Fibroblast of skin of left quadriceps (primary cell): ENCODE measurements at regions not wholly inside any gene's neighbourhood (a gene's known extent, or its start where the extent isn't known, plus 50 kb on each side); places are given as distances from the start of the nearest gene placed in this dataset.

Source experiments
- DNase-seq, 2 experiments: peaks; one replicate each; pipeline ENCODE4 v3.0.0-alpha.2; 2013; ENCODE audit warnings: low read depth in 2 of 2

DNA sequence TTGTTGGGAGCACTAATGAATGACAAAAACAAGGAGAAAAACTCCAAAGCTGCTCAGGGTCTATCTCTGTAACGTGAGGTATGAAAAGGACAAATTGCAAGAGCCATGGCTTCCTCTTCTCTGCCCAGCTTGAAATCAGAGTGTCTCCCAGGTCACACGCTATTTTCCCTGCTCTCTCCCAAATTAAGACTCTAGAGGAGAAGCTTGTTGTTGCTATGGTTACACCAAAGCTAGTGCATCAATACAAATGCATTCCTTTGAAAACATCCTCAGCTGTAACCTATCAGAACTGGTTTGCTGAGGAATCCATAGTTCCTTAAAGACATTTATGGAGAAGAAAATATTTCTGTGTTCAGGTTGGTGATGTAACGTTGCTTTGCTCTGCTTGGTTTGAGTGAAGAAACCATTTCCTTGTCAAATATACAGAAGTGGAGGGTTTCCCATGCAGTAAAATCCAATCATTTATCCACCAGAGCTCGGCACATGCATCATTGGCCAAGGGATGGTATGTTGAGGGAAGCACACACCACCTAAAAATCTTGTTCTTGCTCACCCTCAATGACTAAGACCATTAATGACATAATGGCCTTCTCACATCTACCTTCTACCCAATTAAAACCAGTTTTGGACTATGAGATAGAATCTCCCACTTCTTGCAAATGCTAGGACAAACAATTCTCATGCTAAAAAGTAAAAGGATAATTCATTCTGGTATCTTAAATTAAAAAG, 2135.6 kb upstream of the CELF4 start:
- no peak for DNase-seq

- DNase-seq: no peak
Measured at GRCh38 chr18:39699340-39699964, 2133.9 kb upstream of the CELF4 start.

GRCh38 chr18:39698436-39698835, 2132.8 kb upstream of the CELF4 start:
- DNase-seq: no peak

DNA sequence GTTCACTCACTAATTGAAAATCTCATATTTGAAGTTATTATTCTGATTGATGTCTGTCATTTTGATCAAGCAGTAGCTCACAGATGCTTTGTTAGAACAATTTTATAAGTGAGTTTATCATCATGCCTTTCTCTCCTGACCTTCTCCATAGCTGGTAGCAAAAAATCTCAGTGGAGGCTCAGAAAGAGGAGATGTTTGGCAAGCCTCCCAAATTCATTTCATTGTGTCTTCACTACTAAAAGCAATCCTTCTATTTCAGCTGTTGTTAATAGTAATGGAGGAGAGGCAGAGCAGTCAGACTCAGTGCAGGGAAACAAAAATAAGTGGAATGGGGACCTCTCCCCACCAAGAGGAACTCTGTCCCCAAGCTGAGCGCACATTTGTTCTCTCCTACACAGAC, 2127.8 kb upstream of the CELF4 start:
- no peak for DNase-seq

DNA sequence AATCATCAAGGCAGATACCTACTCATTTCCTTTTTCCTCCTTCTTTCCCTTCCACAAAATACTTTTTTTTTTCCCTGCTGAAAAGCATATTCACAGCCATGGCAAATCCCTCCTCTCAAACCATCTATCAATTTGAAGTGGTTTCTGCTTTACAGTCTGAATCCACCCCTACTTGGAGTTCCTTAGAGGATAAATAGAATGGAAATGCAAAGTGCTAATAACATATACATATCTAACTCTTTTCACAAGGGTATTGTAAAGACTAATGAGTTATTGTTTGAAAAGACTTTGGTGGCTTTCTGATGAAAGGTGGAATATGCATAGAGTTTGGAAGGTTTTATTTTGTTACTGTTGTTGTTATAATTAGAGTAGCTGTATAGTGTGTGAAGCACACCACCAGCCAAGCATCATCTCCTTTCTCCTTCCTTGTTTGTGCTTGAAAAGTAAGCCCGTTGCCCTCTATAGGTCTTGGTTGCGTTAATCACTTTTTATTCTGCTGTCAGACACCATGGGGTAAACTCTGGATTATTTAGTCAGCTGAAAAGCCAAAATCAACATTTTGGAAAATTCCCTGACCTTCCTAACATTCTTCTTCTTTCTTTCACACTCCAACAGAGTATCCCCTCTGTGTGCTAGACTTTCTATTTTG, 2126.9 kb upstream of the CELF4 start:
- no peak for DNase-seq

DNA sequence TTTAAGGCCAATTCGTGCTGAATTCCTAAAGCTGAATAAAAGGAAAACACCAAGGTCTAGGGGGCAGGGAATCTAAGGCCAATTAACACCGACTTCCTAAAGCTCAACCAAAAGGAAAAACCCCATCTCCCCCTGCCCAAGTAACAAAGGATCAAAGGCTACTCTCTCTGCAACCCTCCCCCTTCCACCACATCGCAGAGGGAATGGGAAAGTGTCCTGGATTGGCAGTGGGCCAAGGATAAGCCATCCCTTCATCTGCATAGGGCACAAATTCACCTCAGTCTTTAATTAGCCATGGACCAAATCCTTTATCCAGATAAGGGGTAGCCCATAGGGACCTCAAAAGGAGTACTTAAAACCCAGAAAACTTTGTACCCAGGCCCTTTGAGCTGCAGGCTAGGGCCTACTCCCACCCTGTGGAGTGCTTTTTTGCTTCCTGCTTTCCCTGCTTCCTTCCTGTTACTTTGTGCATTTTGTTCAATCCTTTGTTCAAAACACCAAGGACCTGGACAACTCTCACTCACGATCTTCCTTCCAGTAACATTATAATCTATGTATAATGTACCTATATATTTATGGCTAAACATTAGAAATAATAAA, 2119.8 kb upstream of the CELF4 start:
- no peak for DNase-seq

DNA sequence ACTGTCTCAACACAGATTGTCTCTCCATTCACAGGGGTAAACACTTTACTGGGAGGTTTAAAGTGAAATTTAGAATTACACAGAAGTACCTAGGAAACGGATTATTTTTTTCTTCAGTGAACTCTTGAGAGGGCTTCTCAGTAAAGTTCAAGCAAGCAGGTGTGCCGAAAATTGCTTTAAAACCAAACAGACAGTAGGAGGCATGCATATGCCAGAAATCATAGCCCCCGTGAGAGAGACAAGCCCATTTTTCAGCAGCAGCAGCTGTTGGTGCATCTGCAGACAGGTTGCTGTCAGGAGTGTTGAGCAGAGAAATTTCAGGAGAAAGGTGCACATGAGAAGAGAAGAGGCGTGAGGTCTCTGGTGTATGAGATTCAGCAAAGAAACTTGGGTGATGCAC, 2115.5 kb upstream of the CELF4 start:
- DNase-seq: no peak

DNA sequence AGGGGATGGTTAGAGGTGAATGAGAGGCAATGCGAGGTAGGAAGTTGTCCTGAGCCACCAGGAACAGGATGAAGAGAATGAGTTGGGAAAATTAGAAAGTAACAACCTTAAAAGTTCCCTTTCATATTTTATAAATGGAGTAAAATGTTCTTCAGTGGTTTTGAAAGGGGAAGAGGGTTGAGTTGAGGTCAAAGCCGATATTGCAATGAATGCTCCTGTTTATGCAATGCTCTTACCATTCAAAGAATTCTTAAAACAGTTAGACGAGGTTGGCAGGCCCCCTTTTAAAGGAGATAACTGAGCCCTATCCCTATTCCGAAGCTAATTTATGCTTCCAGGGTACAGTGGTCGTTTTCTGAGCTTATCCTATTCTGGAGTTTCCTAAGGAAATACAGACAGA, 2110.3 kb upstream of the CELF4 start:
- DNase-seq: no peak

- DNase-seq: no peak
Measured at GRCh38 chr18:39675368-39675767, 2109.8 kb upstream of the CELF4 start.

GRCh38 chr18:39672171-39672570, 2106.6 kb upstream of the CELF4 start:
- no peak for DNase-seq

- DNase-seq: no peak
Measured at GRCh38 chr18:39667905-39668304, 2102.3 kb upstream of the CELF4 start.

- no peak for DNase-seq
Measured at GRCh38 chr18:39666541-39666940, 2100.9 kb upstream of the CELF4 start.

DNA sequence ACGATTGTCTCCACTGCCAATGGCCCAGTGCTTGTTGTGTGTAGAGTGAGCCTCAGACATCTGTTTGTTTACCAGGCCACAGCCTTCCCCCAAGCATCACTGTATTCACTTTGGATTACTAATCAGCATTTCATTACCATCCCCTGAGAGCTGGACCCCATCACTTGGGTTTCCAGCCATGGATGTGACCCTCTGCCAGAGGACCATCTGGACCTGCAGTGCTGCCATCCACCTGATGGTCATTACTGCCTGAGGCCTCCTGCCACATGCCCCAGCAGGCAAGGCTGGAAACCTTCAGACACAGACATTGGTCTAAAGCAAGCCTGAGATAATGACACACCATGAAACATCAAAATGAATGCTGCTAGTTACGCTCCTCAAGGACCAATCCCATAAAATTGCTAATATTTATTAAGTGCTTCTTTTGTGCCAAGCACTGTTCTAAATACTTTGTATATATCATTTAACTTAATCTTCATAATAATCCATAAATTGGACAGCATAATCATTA, 2096.3 kb upstream of the CELF4 start:
- DNase-seq: no peak

- no peak for DNase-seq
Measured at GRCh38 chr18:39660141-39660540, 2094.5 kb upstream of the CELF4 start.

- DNase-seq: no peak
Measured at GRCh38 chr18:39655341-39655740, 2089.7 kb upstream of the CELF4 start.

- DNase-seq: no peak
Measured at GRCh38 chr18:39653221-39653620, 2087.6 kb upstream of the CELF4 start.

GRCh38 chr18:39648616-39649015, 2083.0 kb upstream of the CELF4 start:
- DNase-seq: no peak

DNA sequence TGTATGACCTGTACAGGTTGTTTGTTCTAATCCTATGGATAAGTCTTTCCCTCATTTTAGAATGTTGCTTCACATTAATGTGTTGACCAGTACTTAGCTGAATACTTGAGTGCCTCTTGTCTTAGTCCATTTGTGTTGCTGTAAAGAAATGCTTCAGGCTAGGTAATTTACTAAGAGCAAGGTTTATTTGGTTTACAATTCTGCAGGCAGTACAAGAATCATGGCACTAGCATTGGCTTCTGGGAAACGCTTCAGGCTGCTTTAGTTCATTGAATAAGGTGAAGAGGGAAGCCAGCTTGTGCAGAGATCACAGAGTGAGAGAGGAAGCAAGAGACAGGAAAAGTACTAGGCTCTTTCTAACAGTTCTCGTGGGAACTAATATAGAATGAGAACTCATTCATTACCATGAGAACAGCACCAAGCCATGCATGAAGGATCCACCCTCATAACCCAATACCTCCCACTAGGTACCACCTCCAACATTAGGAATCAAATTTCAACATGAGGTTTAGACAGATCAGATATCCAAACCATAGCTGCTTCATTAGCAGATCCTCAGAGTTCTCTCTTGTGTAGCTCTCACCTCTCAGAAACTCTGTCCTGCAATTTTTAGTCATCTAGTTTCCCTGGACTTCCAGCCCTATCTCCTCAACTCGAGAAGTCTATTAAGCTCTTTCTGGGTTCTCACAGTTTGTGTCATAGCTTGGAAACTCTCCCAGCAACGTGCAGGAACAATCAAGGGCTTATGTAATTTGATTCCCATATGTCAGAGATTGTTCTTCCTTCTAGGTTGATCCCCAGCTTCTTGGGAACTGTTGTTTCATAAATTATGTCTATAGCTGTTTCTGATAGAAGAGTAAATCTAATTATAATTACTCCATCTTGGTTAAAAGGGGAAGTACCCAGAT, 2082.3 kb upstream of the CELF4 start:
- peak; percentile 67 to 71 for DNase-seq

DNA sequence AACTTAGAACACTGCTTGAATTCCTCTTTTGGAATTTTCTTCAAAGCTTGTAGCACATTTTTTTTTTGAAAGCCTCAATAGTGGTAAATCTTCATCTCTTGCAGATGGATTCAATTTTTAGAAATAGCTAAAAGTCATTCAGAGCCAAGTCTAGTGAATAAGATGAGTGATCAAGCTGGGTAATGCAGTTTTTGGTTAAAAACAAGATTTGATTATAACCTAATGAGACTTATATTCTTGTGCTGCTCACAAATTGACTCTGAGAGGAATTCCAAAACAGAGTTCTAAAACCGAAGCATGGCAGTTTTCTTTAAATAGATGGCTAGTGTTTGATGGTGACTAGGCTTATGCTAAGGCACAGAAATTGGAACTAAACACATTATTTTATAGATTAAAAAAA, 2072.6 kb upstream of the CELF4 start:
- no peak for DNase-seq

DNA sequence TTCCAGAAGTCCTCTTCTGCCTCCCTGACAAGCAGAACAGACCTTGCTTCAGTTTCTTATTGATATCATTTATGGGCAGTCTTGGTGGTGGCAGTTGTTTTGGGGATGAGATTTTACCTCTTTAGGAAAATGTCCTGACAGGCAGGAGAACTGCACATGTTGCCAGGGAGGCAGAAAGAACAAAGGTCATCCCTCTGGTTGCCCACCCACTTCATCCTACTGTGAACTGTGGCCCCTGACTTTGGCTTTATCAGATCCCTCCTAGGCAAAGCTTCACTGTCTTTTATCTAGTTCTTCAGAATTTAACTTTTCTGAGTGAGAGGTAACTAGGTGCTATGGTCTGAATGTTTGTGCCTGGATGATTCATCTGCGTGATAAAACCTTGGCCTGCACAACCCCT, 2071.3 kb upstream of the CELF4 start:
- DNase-seq: no peak

DNA sequence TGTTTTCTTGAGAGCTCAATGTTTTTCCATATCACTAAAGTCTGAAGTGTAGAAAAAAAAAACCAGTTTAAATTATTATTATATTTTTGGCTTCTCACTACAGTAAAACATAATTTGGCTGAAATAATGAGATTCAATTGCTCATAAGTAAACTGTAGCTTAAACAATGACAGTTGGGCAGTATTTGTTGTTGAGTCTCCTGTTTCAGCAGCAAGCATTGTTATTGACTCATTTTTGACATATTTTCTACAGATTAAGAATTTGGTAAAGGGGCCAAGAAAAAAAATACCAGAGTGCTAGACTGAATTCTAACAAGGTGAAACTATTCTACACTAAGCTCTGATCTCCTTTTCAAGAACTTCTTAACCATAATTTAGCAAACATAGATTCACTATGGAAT, 2070.4 kb upstream of the CELF4 start:
- DNase-seq: no peak

GRCh38 chr18:39635192-39635591, 2069.6 kb upstream of the CELF4 start:
- DNase-seq: no peak
